ENCODE measurements at regions not wholly inside any gene's neighbourhood (a gene's known extent, or its start where the extent isn't known, plus 50 kb on each side); places are given as distances from the start of the nearest gene placed in this dataset.
"Not testable (repeated sequence)": the region's sequence is repeated elsewhere in the genome, so short reads cannot be mapped to it uniquely, and the experiment has no call there.

- DNase-seq: no peak
These were observed 493.9 kb upstream of the NDST4 start for GRCh38 chr4:115607311-115607710.

DNA sequence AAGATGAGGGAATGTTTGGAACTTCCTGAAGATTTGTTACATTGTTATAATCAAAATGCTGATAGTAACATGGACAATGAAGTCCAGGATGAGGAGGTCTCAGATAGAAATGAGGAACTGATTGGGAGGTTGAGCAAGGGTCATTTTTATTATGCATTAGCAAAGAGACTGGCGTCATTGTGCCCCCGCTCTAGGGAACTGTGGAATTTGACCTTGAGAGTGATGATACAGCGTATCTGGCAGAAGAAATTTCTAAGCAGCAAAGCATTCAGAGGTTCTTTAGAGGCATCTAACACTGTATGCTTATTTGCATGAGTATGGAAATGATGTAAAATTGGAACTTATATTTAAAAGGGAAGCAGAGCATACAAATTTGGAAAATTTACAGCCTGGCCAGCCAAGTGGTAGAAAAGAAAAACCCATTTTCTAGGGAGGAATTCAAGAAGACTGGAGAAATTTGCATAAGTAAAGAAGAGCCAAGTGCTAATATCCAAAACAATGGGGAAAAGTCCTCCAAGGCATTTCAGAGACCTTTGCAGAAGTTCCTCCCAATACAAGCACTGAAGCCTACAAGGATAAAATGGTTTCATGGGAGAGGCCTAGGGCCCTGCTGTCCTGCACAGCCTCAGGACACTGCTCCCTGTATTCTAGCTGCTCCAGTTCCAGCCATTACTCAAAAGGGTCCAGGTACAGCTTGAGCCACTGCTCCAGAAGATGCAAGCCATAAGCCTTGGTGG, 483.0 kb upstream of the NDST4 start:
- no peak for DNase-seq

- DNase-seq: no peak
These were observed 467.5 kb upstream of the NDST4 start for GRCh38 chr4:115580901-115581300.

DNA sequence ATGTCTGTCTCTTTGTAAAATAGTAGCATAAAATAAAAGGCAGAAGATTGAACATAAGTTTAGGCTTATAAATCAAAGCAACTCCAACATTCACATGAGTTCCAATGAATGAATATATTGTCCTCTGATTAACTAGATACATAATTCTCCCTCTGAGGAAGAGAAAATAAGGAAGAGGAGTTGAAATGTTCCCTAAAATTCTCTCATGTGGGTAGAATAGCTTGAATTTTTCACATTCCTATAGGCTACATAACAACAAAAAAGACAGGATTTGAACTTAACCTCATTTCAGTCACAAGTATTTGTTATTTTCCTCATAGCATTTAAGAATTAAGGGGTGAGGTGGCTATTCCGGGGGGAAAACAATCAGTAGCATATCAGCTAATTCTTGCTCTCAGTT, 462.4 kb upstream of the NDST4 start:
- no peak for DNase-seq

- no peak for DNase-seq
These were observed 449.1 kb upstream of the NDST4 start for GRCh38 chr4:115562506-115562905.

GRCh38 chr4:115548123-115548522, 434.7 kb upstream of the NDST4 start:
- no peak for DNase-seq

DNA sequence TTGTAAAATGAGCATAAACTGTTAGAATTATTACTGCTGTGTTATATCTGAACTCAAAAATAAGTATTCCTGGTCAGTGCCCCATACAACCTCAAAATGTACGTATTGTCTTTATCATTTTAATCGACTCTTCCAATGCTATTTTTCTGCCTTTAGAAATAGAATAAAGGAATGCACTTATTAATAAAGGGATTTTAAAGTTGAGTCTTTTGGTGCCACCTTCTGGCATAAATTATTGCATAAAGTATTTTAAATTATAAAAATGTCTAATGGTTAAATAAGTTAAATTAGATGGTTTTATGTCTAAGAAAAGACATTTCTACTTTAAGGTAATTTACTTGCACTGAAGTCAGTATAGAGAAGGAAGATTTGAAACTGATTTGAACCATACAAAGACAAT, 424.0 kb upstream of the NDST4 start:
- peak; percentile 18 for DNase-seq

GRCh38 chr4:115529126-115529525, 415.7 kb upstream of the NDST4 start:
- no peak for DNase-seq

DNA sequence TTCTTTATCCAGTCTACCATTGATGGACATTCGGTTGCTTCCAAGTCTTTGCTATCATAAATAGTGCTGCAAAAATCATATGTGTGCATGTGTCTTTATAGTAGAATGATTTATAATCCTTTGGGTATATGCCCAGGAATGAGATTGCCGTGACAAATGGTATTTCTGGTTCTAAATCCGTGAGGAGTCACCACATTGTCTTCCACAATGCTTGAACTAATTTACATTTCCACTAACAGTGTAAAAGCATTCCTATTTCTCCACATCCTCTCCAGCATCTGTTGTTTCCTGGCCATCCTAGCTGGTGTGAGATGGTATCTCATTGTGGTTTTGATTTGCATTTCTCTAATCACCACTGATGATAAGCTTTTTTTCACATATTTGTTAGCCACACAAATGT, 406.1 kb upstream of the NDST4 start:
- not testable (repeated sequence) for DNase-seq

DNA sequence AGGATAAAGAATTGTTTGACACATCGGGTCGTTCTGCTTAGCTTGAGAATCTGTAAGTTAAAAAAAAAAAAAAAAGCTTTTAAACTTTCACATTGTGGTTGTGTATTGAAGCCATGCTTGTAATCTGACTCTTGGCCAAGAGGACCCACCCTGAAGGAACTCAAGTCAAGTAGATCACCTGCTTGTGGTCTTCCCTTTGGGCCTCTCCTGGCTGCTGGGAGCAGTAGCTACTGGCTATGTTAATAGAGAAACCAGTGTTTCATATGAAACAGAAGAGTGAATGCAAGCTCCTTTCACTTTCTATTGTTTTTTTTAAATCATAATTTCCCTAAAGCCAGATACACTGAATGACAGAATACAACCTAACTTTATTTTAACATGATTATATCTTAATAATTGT, 402.4 kb upstream of the NDST4 start:
- peak; percentile 10 for DNase-seq

DNA sequence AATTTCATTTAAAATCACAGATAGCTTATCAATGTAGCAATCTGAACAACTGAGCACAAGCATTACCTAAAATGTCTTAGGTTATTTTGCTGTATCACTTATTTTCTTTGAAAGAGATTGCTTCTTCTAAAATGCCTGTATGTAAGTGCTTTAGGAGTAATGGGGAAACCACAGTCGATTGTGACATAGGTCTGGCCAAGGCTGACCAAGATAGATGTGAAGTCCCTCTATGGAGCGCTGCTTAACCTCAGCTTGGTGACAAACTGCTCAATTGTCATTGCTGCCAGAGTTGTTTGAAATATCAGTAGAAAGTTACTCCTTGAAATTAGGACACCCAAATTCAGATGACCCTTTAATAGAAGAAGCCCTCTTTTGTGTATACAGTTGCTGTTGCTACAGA, 401.9 kb upstream of the NDST4 start:
- DNase-seq: no peak

- no peak for DNase-seq
These were observed 401.3 kb upstream of the NDST4 start for GRCh38 chr4:115514675-115515074.

GRCh38 chr4:115505326-115505725, 391.9 kb upstream of the NDST4 start:
- no peak for DNase-seq

DNA sequence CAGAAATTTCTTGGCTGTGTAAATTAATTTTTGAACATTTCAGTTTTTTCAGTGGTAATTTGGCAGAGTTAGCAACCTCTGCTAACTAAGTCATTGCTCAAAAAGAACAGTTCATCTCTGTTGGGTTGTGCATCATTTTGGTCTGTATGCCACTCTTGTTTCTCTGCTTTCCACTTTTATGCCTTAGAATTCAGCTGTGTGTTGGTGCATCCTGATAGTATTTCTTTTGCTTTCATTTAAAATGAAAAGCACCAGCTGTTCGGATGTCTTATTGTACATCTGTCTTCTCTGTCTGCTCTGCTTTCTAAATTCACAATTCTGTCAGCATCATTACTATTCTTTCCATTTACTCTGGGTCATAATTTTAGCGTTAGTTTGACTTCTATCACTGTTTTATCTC, 388.2 kb upstream of the NDST4 start:
- DNase-seq: no peak

GRCh38 chr4:115493770-115494169, 380.4 kb upstream of the NDST4 start:
- not testable (repeated sequence) for DNase-seq

GRCh38 chr4:115491686-115492085, 378.3 kb upstream of the NDST4 start:
- no peak for DNase-seq

DNA sequence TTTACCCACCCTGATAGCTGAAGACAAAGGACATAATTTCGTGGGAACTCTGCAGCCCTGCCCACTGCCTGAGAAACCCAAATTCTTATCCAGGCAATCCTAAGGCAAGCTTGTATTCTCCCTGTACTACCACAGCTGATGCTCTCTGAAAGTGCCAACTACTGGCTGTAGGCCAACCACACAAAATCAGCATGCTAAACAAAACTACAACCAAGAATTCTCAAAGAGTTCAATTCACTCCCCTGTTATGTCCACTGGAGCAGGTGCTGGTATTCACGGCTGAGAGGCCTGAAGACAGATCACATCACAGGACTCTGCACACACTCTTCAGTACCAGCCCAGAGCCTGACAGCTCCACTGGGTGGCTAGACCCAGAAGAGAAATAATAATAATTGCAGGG, 375.9 kb upstream of the NDST4 start:
- DNase-seq: peak; percentile 20

DNA sequence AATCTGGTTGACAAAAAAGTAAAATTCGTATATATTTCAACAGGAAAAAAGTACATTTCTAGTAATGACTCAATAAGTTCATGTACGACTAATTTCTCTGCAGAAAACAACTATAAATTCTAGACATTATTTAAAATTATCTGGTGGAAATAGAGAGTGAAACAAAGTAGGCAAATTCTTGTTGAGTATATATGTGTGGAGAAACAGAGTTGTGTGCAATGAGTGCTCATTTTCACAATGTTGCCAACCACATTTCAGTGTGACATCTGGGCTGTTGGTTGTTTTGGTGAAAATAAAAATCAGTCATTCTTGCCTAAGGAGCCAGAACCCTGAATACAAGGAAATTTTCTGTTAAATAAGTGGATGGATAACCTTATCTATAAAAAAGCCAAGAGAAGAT, 372.0 kb upstream of the NDST4 start:
- DNase-seq: no peak

DNA sequence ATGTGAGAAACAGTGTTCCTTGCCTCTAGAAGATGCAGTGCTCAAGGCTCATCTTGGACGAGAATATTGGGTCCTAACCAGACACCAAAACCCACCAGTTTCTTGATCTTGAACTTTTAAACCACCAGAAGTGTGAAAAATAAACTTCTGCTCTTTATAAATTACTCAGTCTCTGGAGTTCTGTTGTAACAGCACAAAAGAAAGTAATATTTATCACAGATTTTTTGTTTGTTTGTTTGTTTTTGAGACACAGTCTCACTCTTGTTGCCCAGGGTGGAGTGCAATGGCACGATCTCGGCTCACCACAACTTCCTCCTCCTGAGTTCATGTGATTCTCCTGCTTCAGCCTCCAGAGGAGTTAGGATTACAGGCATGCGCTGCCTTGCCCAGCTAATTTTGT, 371.1 kb upstream of the NDST4 start:
- no peak for DNase-seq

GRCh38 chr4:115470763-115471162, 357.3 kb upstream of the NDST4 start:
- DNase-seq: no peak

DNA sequence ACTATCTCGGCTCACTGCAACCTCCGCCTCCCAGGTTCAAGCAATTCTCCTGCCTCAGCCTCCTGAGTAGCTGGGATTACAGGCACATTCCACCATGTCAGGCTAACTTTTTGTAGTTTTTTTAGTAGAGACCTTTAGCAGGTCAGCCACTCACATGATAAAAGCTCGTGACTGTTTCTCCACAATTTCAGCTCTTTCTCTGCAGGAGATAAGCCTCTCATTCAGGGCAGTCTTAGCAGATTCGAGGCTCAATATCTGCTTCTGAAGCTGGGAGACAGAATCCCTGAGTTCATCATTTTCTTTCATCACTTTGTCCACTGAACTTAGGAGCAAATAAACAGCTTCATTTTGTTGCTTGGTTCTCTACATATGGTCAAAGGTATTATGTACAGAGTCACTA, 345.9 kb upstream of the NDST4 start:
- DNase-seq: not testable (repeated sequence)

DNA sequence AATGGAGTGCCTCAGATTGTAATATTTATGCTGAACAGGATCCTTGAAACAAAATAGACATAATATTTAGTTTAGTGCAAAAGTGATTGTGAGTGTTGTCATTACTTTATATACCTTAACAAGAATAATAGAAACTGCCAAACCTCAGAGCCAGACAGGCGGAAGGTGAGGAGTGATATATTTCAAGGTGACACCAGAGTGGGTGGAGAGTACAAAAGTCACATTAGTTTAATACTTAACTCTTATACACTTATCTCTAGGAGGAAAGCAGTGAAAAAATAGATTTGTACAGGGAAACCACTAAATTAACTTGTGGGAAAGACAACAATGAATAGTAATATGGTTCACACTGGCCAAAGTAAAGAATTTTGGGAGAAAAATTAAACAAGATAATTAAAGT, 342.8 kb upstream of the NDST4 start:
- no peak for DNase-seq

DNA sequence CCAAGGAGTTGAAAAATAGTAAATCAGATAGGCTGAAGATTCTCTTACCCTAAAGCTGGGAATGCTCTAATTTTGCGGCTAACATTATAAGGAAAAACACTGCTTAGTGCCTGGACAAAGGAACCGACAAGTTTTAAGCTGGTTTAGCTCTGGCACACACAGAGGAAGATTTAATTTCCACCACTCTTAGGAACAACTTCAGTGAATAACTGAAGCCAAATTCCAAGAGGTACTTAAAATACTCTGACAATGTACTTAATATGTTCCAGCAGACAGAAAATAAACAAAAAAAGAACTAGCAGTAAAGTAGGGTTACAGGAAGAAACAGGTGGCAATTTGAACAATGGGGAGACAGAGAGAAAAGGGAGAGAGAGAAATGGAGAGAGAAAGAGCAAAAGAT, 340.8 kb upstream of the NDST4 start:
- DNase-seq: peak; percentile 4

DNA sequence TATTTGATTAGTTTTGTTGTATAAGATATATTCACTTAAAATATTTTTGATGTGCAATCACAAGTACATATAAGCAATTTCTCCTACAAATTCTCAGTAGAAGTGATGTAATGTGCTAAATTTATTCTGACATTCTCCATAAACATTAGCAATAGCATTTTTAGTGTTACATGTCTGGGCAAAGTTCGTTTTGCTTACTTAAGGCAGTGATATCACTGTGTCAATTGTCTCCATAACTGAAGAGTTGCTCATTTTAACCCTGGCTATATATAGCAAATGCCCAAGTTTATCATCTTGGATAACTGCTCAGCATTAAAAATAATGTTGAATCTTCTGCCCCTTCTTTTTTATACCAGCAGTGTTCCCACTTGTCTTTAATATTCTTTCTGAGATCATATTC, 340.0 kb upstream of the NDST4 start:
- DNase-seq: peak; percentile 4

DNA sequence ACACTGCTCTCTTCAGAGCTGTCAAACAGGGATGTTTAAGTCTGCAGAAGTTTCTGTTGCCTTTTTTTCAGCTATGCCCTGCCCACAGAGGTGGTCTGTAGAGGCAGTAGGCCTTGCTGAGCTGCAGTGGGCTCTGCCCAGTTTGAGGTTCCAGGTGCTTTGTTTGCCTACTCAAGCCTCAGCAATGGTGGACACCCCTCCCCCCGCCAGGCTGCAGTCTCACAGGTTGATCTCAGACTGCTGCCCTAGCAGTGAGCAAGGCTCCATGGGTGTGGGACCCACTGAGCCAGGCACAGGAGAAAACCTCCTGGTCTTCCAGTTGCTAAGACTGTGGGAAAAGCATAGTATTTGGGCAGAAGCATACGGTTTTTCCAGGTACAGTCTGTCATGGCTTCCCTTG, 338.8 kb upstream of the NDST4 start:
- not testable (repeated sequence) for DNase-seq
